Fibroblast of pulmonary artery (primary cell): ENCODE measurements at regions not wholly inside any gene's neighbourhood (a gene's known extent, or its start where the extent isn't known, plus 50 kb on each side); places are given as distances from the start of the nearest gene placed in this dataset.

Experiments used
- DNase-seq: peaks from one replicate; pipeline ENCODE4 v3.0.0-alpha.2; 2010; ENCODE audit warnings: low read depth
- H3K4me3 ChIP-seq: replicated peaks from 2 replicates; pipeline ENCODE4 v1.5.1; 2011; ENCODE audit warnings: low read depth, mild to moderate bottlenecking, control low read depth, low read length, moderate library complexity
- CTCF ChIP-seq: IDR thresholded peaks from 2 replicates; pipeline ENCODE4 v1.5.1; 2011; ENCODE audit warnings: mild to moderate bottlenecking, control low read depth, low read length, inconsistent platforms; ENCODE audit errors: missing control alignments

- DNase-seq = no peak
- no peak for TF ChIP-seq CTCF
- no peak overlapping the region for H3K4me3 ChIP-seq
Measured at GRCh38 chr6:45808042-45808645, 207.5 kb downstream of the CLIC5 start.

GRCh38 chr6:45807311-45808041 lies 208.2 kb downstream of the CLIC5 start:
- no peak overlapping the region for H3K4me3 ChIP-seq
- TF ChIP-seq CTCF = no peak
- no peak for DNase-seq

- H3K4me3 ChIP-seq = no peak overlapping the region
- no peak for TF ChIP-seq CTCF
- no peak for DNase-seq
Measured at GRCh38 chr6:45806172-45806571, 209.5 kb downstream of the CLIC5 start.

GRCh38 chr6:45803071-45803470 lies 212.6 kb downstream of the CLIC5 start:
- no peak for TF ChIP-seq CTCF
- DNase-seq = no peak
- no peak overlapping the region for H3K4me3 ChIP-seq

GRCh38 chr6:45801471-45802289 lies 214.0 kb downstream of the CLIC5 start:
- DNase-seq = no peak
- no peak for TF ChIP-seq CTCF
- H3K4me3 ChIP-seq = no peak overlapping the region

- no peak for TF ChIP-seq CTCF
- no peak for DNase-seq
- no peak overlapping the region for H3K4me3 ChIP-seq
Measured at GRCh38 chr6:45800911-45801310, 214.7 kb downstream of the CLIC5 start.
